H1 (cell line): ENCODE measurements at regions not wholly inside any gene's neighbourhood (a gene's known extent, or its start where the extent isn't known, plus 50 kb on each side); places are given as distances from the start of the nearest gene placed in this dataset.

Experiments used
- CTCF ChIA-PET: fragments of 300-600 bp; sonication (Branson Sonifier 250); formaldehyde crosslinking; loops from one replicate; lab custom pipeline; 2021; ENCODE audit not compliant: partially characterized antibody; lab: Charles Lee
- POLR2A ChIA-PET: fragments of 300-600 bp; sonication (Branson Sonifier 250); formaldehyde crosslinking; loops from one replicate; lab custom pipeline; 2021; ENCODE audit warnings: inconsistent platforms; ENCODE audit not compliant: partially characterized antibody; lab: Charles Lee
- DNase-seq, 2 experiments: peaks; one replicate each; pipeline versions ENCODE4 v3.0.0 to v3.0.0-alpha.2; 2010 to 2022; ENCODE audit warnings: low spot score in 2 of 2, low read depth in 1 of 2, mixed read lengths in 1 of 2
- FAIRE-seq: peaks from 2 replicates; lab custom pipeline; 2011; peaks lifted over from hg19 to GRCh38; lab: Jason Lieb, UNC
- H2AFZ ChIP-seq: 2 replicates; pipeline ENCODE4 v1.8.1; 2012; ENCODE audit warnings: low read length, inconsistent platforms
- H2AK5ac ChIP-seq: 2 replicates; pipeline ENCODE4 v1.6.1; 2013; ENCODE audit warnings: low read depth, low read length
- H2BK120ac ChIP-seq: replicated peaks from 2 replicates; pipeline ENCODE3; 2013; ENCODE audit warnings: low read depth, low read length, inconsistent platforms
- H2BK12ac ChIP-seq: 2 replicates; pipeline ENCODE4 v1.6.1; 2013; ENCODE audit warnings: low read depth, low read length
- H2BK15ac ChIP-seq: 2 replicates; pipeline ENCODE4 v1.6.1; 2013; ENCODE audit warnings: low read length
- H2BK20ac ChIP-seq: 2 replicates; pipeline ENCODE4 v1.6.1; 2013; ENCODE audit warnings: low read length
- H2BK5ac ChIP-seq: 2 replicates; pipeline ENCODE4 v1.6.1; 2013; ENCODE audit warnings: low read depth, low read length
- H3K14ac ChIP-seq: 2 replicates; pipeline ENCODE4 v1.6.1; 2013; ENCODE audit warnings: inconsistent platforms; ENCODE audit not compliant: insufficient read length
- H3K18ac ChIP-seq: 2 replicates; pipeline ENCODE4 v1.6.1; 2013; ENCODE audit warnings: low read length; ENCODE audit errors: extremely low read depth
- H3K23ac ChIP-seq: 2 replicates; pipeline ENCODE4 v1.6.1; 2013; ENCODE audit warnings: inconsistent platforms; ENCODE audit not compliant: insufficient read length
- H3K23me2 ChIP-seq: 2 replicates; pipeline ENCODE4 v1.6.1; 2013; ENCODE audit warnings: low read depth, low read length
- H3K27ac ChIP-seq: 2 replicates; pipeline ENCODE4 v1.6.1; 2011; ENCODE audit warnings: low read depth, low read length, inconsistent platforms
- H3K27me3 ChIP-seq, 4 experiments: replicated peaks in 1 of 4; 1 replicate in 1 of 4; 2 replicates in 3 of 4; pipeline versions ENCODE4 v1.6.1 to v1.8.1; 2011 to 2013; ENCODE audit warnings: low read length in 3 of 4, mild to moderate bottlenecking in 3 of 4, inconsistent platforms in 2 of 4, mixed read lengths in 2 of 4, moderate library complexity in 1 of 4; ENCODE audit not compliant: control insufficient read depth in 3 of 4, insufficient read depth in 3 of 4; ENCODE audit errors: extremely low read depth in 1 of 4
- H3K36me3 ChIP-seq, 4 experiments: 2 replicates each; pipeline versions ENCODE4 v1.6.1 to v1.8.1; 2011 to 2013; ENCODE audit warnings: mild to moderate bottlenecking in 4 of 4, low read length in 3 of 4, moderate library complexity in 2 of 4, control low read depth in 1 of 4, inconsistent platforms in 1 of 4; ENCODE audit not compliant: insufficient read depth in 4 of 4, control insufficient read depth in 2 of 4
- H3K4ac ChIP-seq: replicated peaks from 2 replicates; pipeline ENCODE3; 2013; ENCODE audit warnings: low read length, low read depth, mixed read lengths, inconsistent platforms; ENCODE audit not compliant: insufficient read length
- H3K4me1 ChIP-seq, 4 experiments: replicated peaks in 1 of 4; 1 replicate in 1 of 4; 2 replicates in 3 of 4; pipeline versions ENCODE4 v1.6.1 to v1.8.1; 2011 to 2013; ENCODE audit warnings: low read length in 3 of 4, inconsistent platforms in 2 of 4, mixed read lengths in 1 of 4; ENCODE audit not compliant: insufficient read depth in 4 of 4, control insufficient read depth in 3 of 4
- H3K4me2 ChIP-seq, 2 experiments: 2 replicates each; pipeline versions ENCODE4 v1.6.1 to v1.8.1; 2011 to 2013; ENCODE audit warnings: low read depth in 2 of 2, low read length in 2 of 2, control low read depth in 1 of 2, inconsistent platforms in 1 of 2, mild to moderate bottlenecking in 1 of 2; ENCODE audit not compliant: insufficient read depth in 1 of 2
- H3K4me3 ChIP-seq, 4 experiments: fragments of 200-600, 300-600 bp in 1 of 4; sonication (generic), shearing (Covaris generic), sonication (Bioruptor Twin) in 1 of 4; 2 replicates each; pipeline versions ENCODE4 v1.5.1 to v1.8.1; 2011 to 2016; ENCODE audit warnings: low read length in 4 of 4, low read depth in 3 of 4, control low read depth in 2 of 4, inconsistent platforms in 2 of 4, mild to moderate bottlenecking in 2 of 4, mixed read lengths in 1 of 4, moderate library complexity in 1 of 4; ENCODE audit not compliant: insufficient read depth in 2 of 4; ENCODE audit errors: extremely low read depth in 1 of 4
- H3K56ac ChIP-seq: replicated peaks from 2 replicates; pipeline ENCODE3; 2013; ENCODE audit warnings: low read depth, mild to moderate bottlenecking, mixed read lengths, low read length, inconsistent platforms; ENCODE audit not compliant: insufficient read length
- H3K79me1 ChIP-seq: 2 replicates; pipeline ENCODE4 v1.6.1; 2013; ENCODE audit warnings: low read depth, low read length, control low read depth
- H3K79me2 ChIP-seq, 2 experiments: 2 replicates each; pipeline versions ENCODE4 v1.6.1 to v1.8.1; 2012 to 2013; ENCODE audit warnings: low read length in 2 of 2, mild to moderate bottlenecking in 2 of 2, inconsistent platforms in 1 of 2; ENCODE audit not compliant: insufficient read depth in 2 of 2, control insufficient read depth in 1 of 2
- H3K9ac ChIP-seq, 4 experiments: replicated peaks in 1 of 4; 1 replicate in 1 of 4; 2 replicates in 3 of 4; pipeline versions ENCODE4 v1.6.1 to v1.8.1; 2011 to 2013; ENCODE audit warnings: low read depth in 3 of 4, low read length in 3 of 4, control low read depth in 2 of 4, mild to moderate bottlenecking in 2 of 4, moderate library complexity in 2 of 4, inconsistent platforms in 1 of 4; ENCODE audit errors: extremely low read depth in 1 of 4
- H3K9me3 ChIP-seq, 2 experiments: 2 replicates each; pipeline versions ENCODE4 v1.6.1 to v1.8.1; 2012 to 2013; ENCODE audit warnings: mild to moderate bottlenecking in 2 of 2, moderate library complexity in 2 of 2, control low read depth in 1 of 2, inconsistent platforms in 1 of 2, low read depth in 1 of 2, low read length in 1 of 2, mixed read lengths in 1 of 2; ENCODE audit not compliant: insufficient read depth in 2 of 2
- H4K20me1 ChIP-seq, 2 experiments: replicated peaks in 1 of 2; 2 replicates each; pipeline versions ENCODE3 to v1.8.1; 2011 to 2013; ENCODE audit warnings: inconsistent platforms in 2 of 2, low read length in 2 of 2, mild to moderate bottlenecking in 1 of 2; ENCODE audit not compliant: insufficient read depth in 2 of 2, control insufficient read depth in 1 of 2
- H4K5ac ChIP-seq: 2 replicates; pipeline ENCODE4 v1.6.1; 2013; ENCODE audit warnings: low read length, low read depth, mixed read lengths, inconsistent platforms; ENCODE audit not compliant: insufficient read length
- H4K8ac ChIP-seq: 2 replicates; pipeline ENCODE4 v1.8.0; 2013; ENCODE audit warnings: mild to moderate bottlenecking, moderate library complexity, low read length, inconsistent platforms; ENCODE audit not compliant: insufficient read depth; ENCODE audit errors: extremely low read depth
- H4K91ac ChIP-seq: replicated peaks from 2 replicates; pipeline ENCODE3; 2013; ENCODE audit warnings: low read length, mixed read lengths, inconsistent platforms; ENCODE audit not compliant: insufficient read length
- ATF2 ChIP-seq: IDR thresholded peaks from 2 replicates; pipeline ENCODE4 v1.6.1; 2012; ENCODE audit warnings: low read length, inconsistent platforms
- GABPA ChIP-seq: IDR thresholded peaks from 2 replicates; pipeline ENCODE4 v1.6.1; 2011; ENCODE audit warnings: mild to moderate bottlenecking, low read length, moderate library complexity, borderline replicate concordance; ENCODE audit not compliant: insufficient read depth
- HDAC2 ChIP-seq, 2 experiments: fragments of 300-600 bp in 1 of 2; sonication (generic) in 1 of 2; IDR thresholded peaks; 2 replicates each; pipeline ENCODE4 v1.6.1; 2011 to 2012; ENCODE audit warnings: low read depth in 2 of 2, low read length in 2 of 2, mild to moderate bottlenecking in 2 of 2, moderate library complexity in 2 of 2, borderline replicate concordance in 1 of 2, inconsistent platforms in 1 of 2
- KDM1A ChIP-seq: fragments of 200-600, 300-600 bp; sonication (generic); IDR thresholded peaks from 2 replicates; pipeline ENCODE4 v1.7.1; 2016; ENCODE audit warnings: mild to moderate bottlenecking, low read length, borderline replicate concordance
- MAX ChIP-seq: IDR thresholded peaks from 2 replicates; pipeline ENCODE4 v1.6.1; 2012; ENCODE audit warnings: inconsistent platforms
- RNF2 ChIP-seq: fragments of 200-900, 300-1000 bp; sonication (generic); IDR thresholded peaks from 2 replicates; pipeline ENCODE4 v1.7.1; 2016; ENCODE audit warnings: borderline replicate concordance, low read depth, mild to moderate bottlenecking, antibody characterized with exemption, low read length; ENCODE audit not compliant: poor library complexity, severe bottlenecking; ENCODE audit errors: missing control alignments
- RXRA ChIP-seq: IDR thresholded peaks from 2 replicates; pipeline ENCODE4 v1.6.1; 2011; ENCODE audit warnings: low read depth, mild to moderate bottlenecking, low read length, moderate library complexity; ENCODE audit not compliant: insufficient read depth
- TBP ChIP-seq: IDR thresholded peaks from 2 replicates; pipeline ENCODE4 v1.6.1; 2011; ENCODE audit warnings: low read depth, low read length, improper control_type of control experiment
- TCF12 ChIP-seq: IDR thresholded peaks from 2 replicates; pipeline ENCODE4 v1.6.1; 2011; ENCODE audit warnings: low read depth, mild to moderate bottlenecking, low read length
- TEAD4 ChIP-seq: IDR thresholded peaks from 2 replicates; pipeline ENCODE4 v1.6.1; 2012; ENCODE audit warnings: low read depth, low read length, inconsistent platforms, mixed read lengths
- YY1 ChIP-seq: IDR thresholded peaks from 2 replicates; pipeline ENCODE4 v1.6.1; 2011; ENCODE audit warnings: low read depth, mild to moderate bottlenecking, low read length
- ZNF274 ChIP-seq: IDR thresholded peaks from 2 replicates; pipeline ENCODE4 v1.7.0; 2012; ENCODE audit warnings: low read length, borderline replicate concordance; ENCODE audit errors: extremely low read depth
- WGBS, 2 experiments: shearing (Covaris generic) in 1 of 2; methylation state at CpG; one replicate each; pipeline versions ENCODE4 v1.1.6 to v1.1.7; 2013 to 2015; ENCODE audit warnings: low lambda C conversion rate in 2 of 2, mixed read lengths in 2 of 2, inconsistent platforms in 1 of 2, low coverage in 1 of 2, missing lambda C conversion rate in 1 of 2; ENCODE audit not compliant: insufficient replicate concordance in 2 of 2, insufficient coverage in 1 of 2, insufficient read length in 1 of 2; ENCODE audit errors: extremely low coverage in 1 of 2, missing lambda C conversion rate in 1 of 2; 5-methylcytosine and 5-hydroxymethylcytosine counted together

GRCh38 chr4:108544481-108544880 is 75.9 kb upstream of the RPL34 start:
- H3K9me3 ChIP-seq, result no peaks in the 10 kb centered on the region
- H3K27me3 ChIP-seq, result no peaks in the 10 kb centered on the region
- CTCF ChIA-PET, result interaction anchor here (1.4 kb wide), 1 partner anchor 526 kb away, joined by 4 read pairs; no protein-coding TSS in a partner anchor
- no peaks in the 10 kb centered on the region for H3K36me3 ChIP-seq
- no peak for FAIRE-seq
- H3K4me3 ChIP-seq, result no peak overlapping the region
- no peaks in the 10 kb centered on the region for H4K20me1 ChIP-seq
- H4K8ac ChIP-seq, result no peak overlapping the region
- no peak overlapping the region for H3K56ac ChIP-seq
- POLR2A ChIA-PET, result no interaction called here
- H2BK15ac ChIP-seq, result no peak overlapping the region
- no peaks in the 10 kb centered on the region for H3K79me1 ChIP-seq
- WGBS, 2 experiments, result 92% methylated on average over 4 of the region's 4 CpGs; no CpG with 5 or more reads in 1 of the 2 experiments
- H3K4me2 ChIP-seq, result no peak overlapping the region
- H2AFZ ChIP-seq, result no peak overlapping the region
- H3K18ac ChIP-seq, result no peak overlapping the region
- no peak overlapping the region for H4K91ac ChIP-seq
- H3K23me2 ChIP-seq, result no peaks in the 10 kb centered on the region
- DNase-seq, result no peak
- no peak overlapping the region for H2BK20ac ChIP-seq
- no peak overlapping the region for H3K4ac ChIP-seq
- H3K4me1 ChIP-seq, result no peaks in the 10 kb centered on the region
- H3K23ac ChIP-seq, result no peak overlapping the region
- H2BK5ac ChIP-seq, result no peak overlapping the region
- H3K27ac ChIP-seq, result no peak overlapping the region
- no peak overlapping the region for H3K9ac ChIP-seq
- no peaks in the 10 kb centered on the region for H3K79me2 ChIP-seq
- no peak overlapping the region for H2BK120ac ChIP-seq
- H4K5ac ChIP-seq, result no peak overlapping the region
- H2AK5ac ChIP-seq, result no peak overlapping the region
- no peak overlapping the region for H3K14ac ChIP-seq
- no peak overlapping the region for H2BK12ac ChIP-seq
- TF ChIP-seq TEAD4 (no peak), ZNF274 (no peak), MAX (no peak), YY1 (no peak), RXRA (no peak), ATF2 (no peak), TCF12 (no peak), HDAC2 (IDR thresholded peaks at IDR 0.05; ENCODE audit: borderline replicate concordance in 1 of 2, low read depth in 2 of 2, low read length in 2 of 2) (no peak), GABPA (no peak), RNF2 (no peak), TBP (no peak), KDM1A (no peak)
